VCaP (cell line): ENCODE measurements at regions not wholly inside any gene's neighbourhood (a gene's known extent, or its start where the extent isn't known, plus 50 kb on each side); places are given as distances from the start of the nearest gene placed in this dataset.
"Not testable (repeated sequence)": the region's sequence is repeated elsewhere in the genome, so short reads cannot be mapped to it uniquely, and the experiment has no call there.

Experiments
- H3K27ac ChIP-seq: fragments of 450-650 bp; 2 replicates; pipeline ENCODE4 v1.5.1; 2017
- CTCF ChIP-seq: fragments of 450-650 bp; conservative IDR thresholded peaks from 2 replicates; pipeline ENCODE4 v1.5.1; 2017; ENCODE audit warnings: mild to moderate bottlenecking, moderate library complexity

GRCh38 chr9:82880336-82881050 is 182.4 kb downstream of the RASEF start:
- no peak for TF ChIP-seq CTCF
- H3K27ac ChIP-seq, result no peak overlapping the region

- H3K27ac ChIP-seq, result no peak overlapping the region
- no peak for TF ChIP-seq CTCF
Measured at GRCh38 chr9:82882138-82882537, 180.8 kb downstream of the RASEF start.

- H3K27ac ChIP-seq, result no peak overlapping the region
- no peak for TF ChIP-seq CTCF
Measured at GRCh38 chr9:82882748-82883147, 180.2 kb downstream of the RASEF start.

GRCh38 chr9:82883436-82883835 is 179.5 kb downstream of the RASEF start:
- no peak for TF ChIP-seq CTCF

GRCh38 chr9:82883974-82884373 is 179.0 kb downstream of the RASEF start:
- not testable (repeated sequence) for H3K27ac ChIP-seq

More at GRCh38 chr9:82883436-82883835, 179.5 kb downstream of the RASEF start:
- H3K27ac ChIP-seq, result no peak overlapping the region

GRCh38 chr9:82890401-82890800 is 172.5 kb downstream of the RASEF start:
- no peak overlapping the region for H3K27ac ChIP-seq
- TF ChIP-seq CTCF, result no peak

- TF ChIP-seq CTCF, result no peak
- no peak overlapping the region for H3K27ac ChIP-seq
Measured at GRCh38 chr9:82890865-82891264, 172.1 kb downstream of the RASEF start.

- TF ChIP-seq CTCF, result no peak
- no peak overlapping the region for H3K27ac ChIP-seq
Measured at GRCh38 chr9:82891321-82891720, 171.6 kb downstream of the RASEF start.
